K562 (cell line): ENCODE measurements at regions not wholly inside any gene's neighbourhood (a gene's known extent, or its start where the extent isn't known, plus 50 kb on each side); places are given as distances from the start of the nearest gene placed in this dataset.
A peak's percentile ranks its signal among the peaks of the same experiment; 100 is the strongest.

ENCODE experiments used
- ATAC-seq: fragments of 200-7000 bp; cut with Tn5 transposase; 3 replicates; pipeline ENCODE4 v1.9.1; 2020; ENCODE audit warnings: moderate library complexity
- BruUV-seq: library from RNA; stranded (reverse); fragments of 400-500 nt; replicated peaks from 2 replicates; lab custom pipeline; 2021; lab: Mats Ljungman, UMichigan
- CTCF ChIA-PET: fragments of 300-600 bp; formaldehyde crosslinking; extraction: SDS; loops from one replicate; lab custom pipeline; 2021; ENCODE audit warnings: low intra/inter-chr PET ratio; lab: Yijun Ruan, JAX
- POLR2A ChIA-PET: fragments of 300-600, 350-650 bp; sonication (Branson Sonifier 250); formaldehyde crosslinking; extraction: SDS; loops from one replicate; lab custom pipeline; 2021; ENCODE audit warnings: antibody characterized with exemption, inconsistent platforms; lab: Yijun Ruan, JAX
- DNase-seq, 4 experiments: peaks; one replicate each; pipeline versions ENCODE4 v3.0.0 to v3.0.0-alpha.2; 2011 to 2018; ENCODE audit warnings: low spot score in 3 of 4, mixed read lengths in 3 of 4; ENCODE audit errors: extremely low read depth in 1 of 4
- FAIRE-seq: peaks from 2 replicates; lab custom pipeline; 2011; peaks lifted over from hg19 to GRCh38; lab: Jason Lieb, UNC
- H2AFZ ChIP-seq: 2 replicates; pipeline ENCODE4 v1.6.0; 2011; ENCODE audit warnings: low read depth, low read length, control low read depth, inconsistent platforms
- H3K27ac ChIP-seq: fragments of 200-600 bp; 3 replicates; pipeline ENCODE4 v1.8.0; 2011; ENCODE audit warnings: low read depth, mild to moderate bottlenecking, control low read depth, inconsistent platforms, low read length, moderate library complexity, mixed read lengths; ENCODE audit errors: extremely low read depth
- H3K27me3 ChIP-seq, 2 experiments: fragments of 300-600 bp in 1 of 2; 2 replicates in 1 of 2; 3 replicates in 1 of 2; pipeline versions ENCODE4 v1.6.0 to v1.8.0; 2011; ENCODE audit warnings: inconsistent platforms in 2 of 2, low read length in 2 of 2, mild to moderate bottlenecking in 1 of 2, mixed read lengths in 1 of 2, moderate library complexity in 1 of 2; ENCODE audit not compliant: control insufficient read depth in 2 of 2, insufficient read depth in 2 of 2
- H3K36me3 ChIP-seq: fragments of 300-600 bp; 3 replicates; pipeline ENCODE4 v1.8.0; 2011; ENCODE audit warnings: mild to moderate bottlenecking, low read length, inconsistent platforms; ENCODE audit not compliant: control insufficient read depth, insufficient read depth
- H3K4me1 ChIP-seq, 2 experiments: fragments of 200-600 bp in 1 of 2; replicated peaks in 1 of 2; 2 replicates in 1 of 2; 3 replicates in 1 of 2; pipeline versions ENCODE4 v1.5.1 to v1.8.0; 2011; ENCODE audit warnings: inconsistent platforms in 2 of 2, low read length in 2 of 2, mild to moderate bottlenecking in 1 of 2, mixed read lengths in 1 of 2, moderate library complexity in 1 of 2; ENCODE audit not compliant: control insufficient read depth in 2 of 2, insufficient read depth in 2 of 2
- H3K4me2 ChIP-seq: 2 replicates; pipeline ENCODE4 v1.6.1; 2011; ENCODE audit warnings: low read length, control low read depth, inconsistent platforms, mixed read lengths; ENCODE audit not compliant: insufficient read depth
- H3K4me3 ChIP-seq: fragments of 200-600 bp; sonication (generic), shearing (Covaris generic); 2 replicates; pipeline ENCODE4 v1.5.1; 2016; ENCODE audit warnings: control low read depth, inconsistent platforms
- H3K79me2 ChIP-seq: fragments of 200-600 bp; 3 replicates; pipeline ENCODE4 v1.8.0; 2011; ENCODE audit warnings: low read length, inconsistent platforms; ENCODE audit not compliant: control insufficient read depth, insufficient read depth
- H3K9ac ChIP-seq, 2 experiments: 2 replicates each; pipeline versions ENCODE4 v1.6.0 to v1.6.1; 2011; ENCODE audit warnings: low read depth in 2 of 2, low read length in 2 of 2, control low read depth in 1 of 2, inconsistent platforms in 1 of 2, mild to moderate bottlenecking in 1 of 2, mixed read lengths in 1 of 2; ENCODE audit not compliant: insufficient read depth in 1 of 2
- H3K9me1 ChIP-seq: one replicate; pipeline ENCODE4 v1.6.0; 2011; ENCODE audit warnings: inconsistent platforms, mild to moderate bottlenecking, low read length, moderate library complexity; ENCODE audit not compliant: control insufficient read depth, insufficient read depth
- H3K9me3 ChIP-seq: replicated peaks from 2 replicates; pipeline ENCODE4 v1.5.1; 2011; ENCODE audit warnings: low read depth, low read length, inconsistent platforms; ENCODE audit not compliant: control insufficient read depth, insufficient read depth
- H4K20me1 ChIP-seq: replicated peaks from 2 replicates; pipeline ENCODE4 v1.6.1; 2011; ENCODE audit warnings: low read length, inconsistent platforms, mixed read lengths; ENCODE audit not compliant: control insufficient read depth, insufficient read depth
- CC2D1A ChIP-seq: fragments of 450-650 bp; IDR thresholded peaks from 2 replicates; pipeline ENCODE4 v1.6.1; 2017; ENCODE audit warnings: mild to moderate bottlenecking
- SIN3B ChIP-seq: fragments of 450-650 bp; IDR thresholded peaks from 2 replicates; pipeline ENCODE4 v1.6.1; 2017; ENCODE audit warnings: low read depth, mild to moderate bottlenecking, moderate library complexity
- SREBF1 ChIP-seq: fragments of 150-350 bp; IDR thresholded peaks from 2 replicates; pipeline ENCODE4 v1.6.1; 2014; ENCODE audit warnings: antibody characterized with exemption, low read depth, low read length, borderline replicate concordance
- STAG1 ChIP-seq: sonication (generic); formaldehyde crosslinking; IDR thresholded peaks from 2 replicates; pipeline ENCODE4 v1.5.0; 2020; ENCODE audit warnings: missing genetic modification reagents, borderline replicate concordance
- TEAD1 ChIP-seq, 2 experiments: fragments of 450-650 bp in 1 of 2; sonication (generic) in 1 of 2; formaldehyde crosslinking; IDR thresholded peaks; 2 replicates each; pipeline versions ENCODE4 v1.4.0 to v1.8.0; 2020 to 2022; ENCODE audit warnings: mild to moderate bottlenecking in 2 of 2, missing genetic modification reagents in 1 of 2
- ZNF175 ChIP-seq: fragments of 200-800 bp; sonication (Bioruptor generic); IDR thresholded peaks from 2 replicates; pipeline ENCODE4 v1.6.1; 2016; ENCODE audit warnings: low read depth, mild to moderate bottlenecking, missing genetic modification characterization, missing compliant biosample characterization
- ZNF316 ChIP-seq: fragments of 450-650 bp; IDR thresholded peaks from 2 replicates; pipeline ENCODE4 v1.6.1; 2016
- WGBS: fragments of 100-300 bp; shearing (Covaris generic); methylation state at CpG from one replicate; pipeline ENCODE4 v1.1.6; 2016; ENCODE audit warnings: low coverage, mixed read lengths; ENCODE audit not compliant: insufficient coverage; ENCODE audit errors: missing lambda C conversion rate; 5-methylcytosine and 5-hydroxymethylcytosine counted together
- in situ Hi-C: fragments of 300-500 bp; cut with MboI; formaldehyde crosslinking; loops from 4 replicates; pipeline ENCODE4 v1.15.0; 2018; ENCODE audit warnings: inconsistent platforms, mixed read lengths
- intact Hi-C: fragments of 100-400 bp; cut with micrococcal nuclease; formaldehyde crosslinking; loops from 2 replicates; pipeline ENCODE4 v1.14.2; 2022

DNA sequence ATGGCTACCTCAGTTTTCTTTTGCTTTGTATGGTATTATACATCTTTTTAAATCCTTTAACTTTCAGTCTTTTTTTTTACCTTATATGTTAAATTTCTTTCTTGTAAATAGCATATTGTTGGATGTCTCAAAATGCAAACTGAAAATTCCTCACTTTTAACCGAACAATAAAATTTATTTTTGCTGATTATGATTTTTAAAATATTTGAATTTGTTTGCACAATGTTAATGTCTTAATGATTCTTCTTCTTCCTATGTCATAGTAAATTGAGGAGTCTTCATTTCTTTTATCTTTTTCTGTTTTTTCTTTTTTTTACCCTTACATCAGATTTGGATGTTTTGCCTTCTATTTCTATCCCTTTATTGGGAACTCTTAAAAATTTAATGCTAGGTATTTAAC lies 574.2 kb upstream of the CDH4 start:
- Histone ChIP-seq H3K36me3 (no peaks in the 10 kb centered on the region), H3K4me1 (no peaks in the 10 kb centered on the region), H3K9ac (no peak overlapping the region), H3K9me1 (no peaks in the 10 kb centered on the region), H3K27ac (no peak overlapping the region), H3K4me3 (no peak overlapping the region), H3K4me2 (no peak overlapping the region), H3K9me3 (no peaks in the 10 kb centered on the region), H3K79me2 (no peaks in the 10 kb centered on the region), H4K20me1 (no peaks in the 10 kb centered on the region), H3K27me3 (no peaks in the 10 kb centered on the region), H2AFZ (no peak overlapping the region)
- POLR2A ChIA-PET: no interaction called here
- intact Hi-C loops: no loop called here
- no peak for FAIRE-seq
- peak; percentile 69 for TF ChIP-seq ZNF316
- no peak for TF ChIP-seq SREBF1
- no peak for TF ChIP-seq SIN3B
- ATAC-seq: no peak
- in situ Hi-C loops: no loop called here
- WGBS: 0% methylated on average over 1 of the region's 1 CpG
- BruUV-seq: no TSS peak
- no peak for DNase-seq
- CTCF ChIA-PET: no interaction called here

DNA sequence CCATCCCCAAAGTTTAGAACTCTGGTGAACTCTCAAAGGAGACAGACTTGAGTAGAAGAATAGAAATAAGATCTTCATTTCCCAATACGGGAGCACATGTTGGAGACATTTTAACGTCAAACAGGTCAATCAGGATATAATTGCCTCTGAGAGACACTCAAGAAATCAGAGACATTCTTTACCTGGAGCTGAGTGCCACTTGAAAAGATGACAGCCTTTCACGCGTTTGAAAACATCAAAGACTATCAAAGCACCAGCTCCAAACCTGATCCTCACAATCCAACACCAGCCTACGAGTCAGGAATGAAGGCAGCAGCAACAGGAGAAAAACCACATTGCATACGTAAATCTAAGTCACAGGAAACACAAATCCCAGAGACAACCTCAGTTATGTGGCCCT lies 571.5 kb upstream of the CDH4 start:
- no peak for TF ChIP-seq CC2D1A
- TF ChIP-seq STAG1 (CRISPR knock-in tag): no peak
- TF ChIP-seq ZNF175 (CRISPR knock-in tag): no peak
- no peak for TF ChIP-seq TEAD1 (CRISPR knock-in tag; IDR thresholded peaks at IDR 0.05)
- CTCF ChIA-PET: no interaction called here
- 0% methylated on average over 6 of the region's 6 CpGs for WGBS
- DNase-seq (no peak), FAIRE-seq (no peak), ATAC-seq (no peak)
- no peak overlapping the region for H2AFZ ChIP-seq
- H3K4me2 ChIP-seq: no peak overlapping the region
- no TSS peak for BruUV-seq
- H3K9me1 ChIP-seq: no peaks in the 10 kb centered on the region
- in situ Hi-C loops (no loop called here), intact Hi-C loops (no loop called here)
- H3K27ac ChIP-seq: no peak overlapping the region
- no peaks in the 10 kb centered on the region for H4K20me1 ChIP-seq
- H3K4me1 ChIP-seq: no peaks in the 10 kb centered on the region
- H3K36me3 ChIP-seq: no peaks in the 10 kb centered on the region
- H3K9me3 ChIP-seq: no peaks in the 10 kb centered on the region
- no peak overlapping the region for H3K9ac ChIP-seq
- no peaks in the 10 kb centered on the region; a peak in 1 of 5 replicates for H3K27me3 ChIP-seq
- H3K4me3 ChIP-seq: no peak overlapping the region
- H3K79me2 ChIP-seq: no peaks in the 10 kb centered on the region
- POLR2A ChIA-PET: no interaction called here
